ENCODE measurements at regions not wholly inside any gene's neighbourhood (a gene's known extent, or its start where the extent isn't known, plus 50 kb on each side); places are given as distances from the start of the nearest gene placed in this dataset.

DNA sequence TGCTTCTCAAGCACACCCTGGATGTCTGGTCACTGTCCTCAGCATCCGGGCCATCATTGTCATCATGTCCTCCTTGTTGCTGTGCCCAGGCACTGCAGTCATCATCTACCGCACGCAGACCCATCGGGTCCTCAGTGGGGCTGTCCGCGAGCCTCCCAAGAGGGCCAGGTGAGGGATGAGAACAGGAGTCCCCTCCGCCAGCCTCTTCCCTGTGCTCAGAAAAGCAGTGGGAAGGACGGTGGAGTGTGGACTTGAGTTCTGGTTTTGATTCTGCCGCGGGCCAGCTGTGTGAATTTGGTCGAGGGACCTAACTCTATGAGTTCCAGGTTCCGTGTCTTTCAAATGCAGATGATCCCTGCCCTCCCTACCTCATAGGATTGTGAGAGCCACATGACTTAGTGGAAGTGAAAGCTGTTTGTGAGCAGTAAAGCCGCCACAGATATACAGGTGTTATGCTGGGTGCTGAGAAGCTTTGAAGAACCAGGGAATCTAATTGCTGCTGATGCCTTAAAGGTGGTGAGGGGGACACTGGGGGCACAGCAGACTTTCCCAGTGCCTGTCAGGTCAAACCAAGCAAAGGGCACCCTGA lies 122.9 kb upstream of the RAP1B start:
- 95% methylated on average over 12 of the region's 13 CpGs for WGBS (ENCODE audit: insufficient coverage)
- H3K27me3 ChIP-seq (replicated peaks in 2 of 5; ENCODE audit: control insufficient read depth in 4 of 5, insufficient read depth in 5 of 5, low read length in 4 of 5): no peaks in the 10 kb centered on the region
- no peaks in the 10 kb centered on the region for H3K36me3 ChIP-seq (ENCODE audit: control insufficient read depth in 4 of 4, insufficient read depth in 4 of 4, low read length in 3 of 4)
- POLR2A ChIA-PET: interaction anchor here (1.2 kb wide), 1 partner anchor 10 kb away, joined by 3 read pairs; no protein-coding TSS in a partner anchor
- H3K4me1 ChIP-seq (ENCODE audit: control extremely low read depth in 1 of 4, control insufficient read depth in 4 of 4, insufficient read depth in 4 of 4, low read length in 3 of 4): peaks cover 2 to 18% (median 6%) of the 10 kb centered on the region in 4 experiments
- CTCF ChIA-PET: no interaction called here
- DNase-seq: no peak
- no peaks in the 10 kb centered on the region for H3K9me3 ChIP-seq (ENCODE audit: control extremely low read depth in 1 of 5, control insufficient read depth in 4 of 5, insufficient read depth in 2 of 5, low read depth in 1 of 5, low read length in 4 of 5)
- no peak overlapping the region for H3K27ac ChIP-seq (ENCODE audit: insufficient read depth in 1 of 2, low read depth in 1 of 2, low read length in 2 of 2, poor library complexity in 1 of 2, severe bottlenecking in 2 of 2)
- peak overlapping the region in 1 of 7 experiments; percentile 28 for H3K4me3 ChIP-seq (ENCODE audit: control insufficient read depth in 1 of 7, extremely low read depth in 1 of 7, insufficient read depth in 4 of 7, low read depth in 2 of 7, low read length in 6 of 7)

DNA sequence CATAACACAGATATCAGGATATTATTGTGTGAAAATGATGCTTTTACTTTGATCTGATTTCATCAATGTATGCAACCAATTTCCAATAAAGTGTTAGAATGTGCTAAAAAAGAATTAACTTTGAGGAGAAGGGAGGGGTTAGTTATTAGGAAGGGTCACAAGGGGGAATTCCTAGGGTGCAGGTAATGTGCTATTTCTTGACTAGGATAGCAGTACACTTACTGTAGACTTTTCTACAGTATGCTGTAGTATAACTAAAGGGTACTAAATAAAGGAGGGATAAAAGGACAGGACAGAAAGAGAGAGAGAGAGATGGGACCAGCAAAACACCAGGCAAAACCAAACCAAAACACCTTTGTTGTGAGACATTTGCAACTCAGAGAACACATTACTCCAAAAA lies 121.4 kb upstream of the RAP1B start:
- Histone ChIP-seq H3K27me3 (replicated peaks in 2 of 5; ENCODE audit: control insufficient read depth in 4 of 5, insufficient read depth in 5 of 5, low read length in 4 of 5) (no peaks in the 10 kb centered on the region), H3K4me3 (ENCODE audit: control insufficient read depth in 1 of 7, extremely low read depth in 1 of 7, insufficient read depth in 4 of 7, low read depth in 2 of 7, low read length in 6 of 7) (no peak overlapping the region), H3K4me1 (ENCODE audit: control extremely low read depth in 1 of 4, control insufficient read depth in 4 of 4, insufficient read depth in 4 of 4, low read length in 3 of 4) (peaks cover 0 to 5% (median under 1%) of the 10 kb centered on the region in 4 experiments), H3K27ac (ENCODE audit: insufficient read depth in 1 of 2, low read depth in 1 of 2, low read length in 2 of 2, poor library complexity in 1 of 2, severe bottlenecking in 2 of 2) (no peak overlapping the region), H3K36me3 (ENCODE audit: control insufficient read depth in 4 of 4, insufficient read depth in 4 of 4, low read length in 3 of 4) (no peaks in the 10 kb centered on the region), H3K9me3 (ENCODE audit: control extremely low read depth in 1 of 5, control insufficient read depth in 4 of 5, insufficient read depth in 2 of 5, low read depth in 1 of 5, low read length in 4 of 5) (no peaks in the 10 kb centered on the region)
- ChIA-PET CTCF (interaction anchor here (1.0 to 1.8 kb wide), 2 partner anchors 21 to 40 kb away, joined by 3 to 4 read pairs; no protein-coding TSS in a partner anchor), POLR2A (interaction anchor here (1.0 kb wide), 1 partner anchor 8 kb away, joined by 3 read pairs; no protein-coding TSS in a partner anchor)
- DNase-seq: no peak

DNA sequence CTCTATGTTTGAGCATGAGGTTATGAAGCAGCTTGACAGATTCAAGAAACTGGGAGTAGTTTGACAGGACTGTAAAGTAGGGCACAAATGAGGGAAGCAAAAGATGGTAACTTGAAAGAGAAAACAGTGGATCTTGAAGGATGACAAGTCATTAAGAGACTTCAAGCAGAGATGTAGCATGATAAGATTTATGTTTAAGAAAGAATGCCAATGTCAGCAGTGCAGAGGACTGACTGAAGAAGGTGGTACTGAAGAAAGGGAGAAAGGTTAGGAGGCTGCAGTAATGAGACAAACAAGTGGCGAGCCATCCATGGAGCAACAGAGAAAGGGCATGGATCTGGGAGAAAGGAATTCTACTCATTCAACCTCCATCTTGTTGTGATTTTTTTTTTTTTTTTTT lies 120.2 kb upstream of the RAP1B start:
- POLR2A ChIA-PET: no interaction called here
- H3K27ac ChIP-seq (ENCODE audit: insufficient read depth in 1 of 2, low read depth in 1 of 2, low read length in 2 of 2, poor library complexity in 1 of 2, severe bottlenecking in 2 of 2): no peak overlapping the region
- no CpG with 5 or more reads among the region's 1 CpG for WGBS (ENCODE audit: insufficient coverage)

DNA sequence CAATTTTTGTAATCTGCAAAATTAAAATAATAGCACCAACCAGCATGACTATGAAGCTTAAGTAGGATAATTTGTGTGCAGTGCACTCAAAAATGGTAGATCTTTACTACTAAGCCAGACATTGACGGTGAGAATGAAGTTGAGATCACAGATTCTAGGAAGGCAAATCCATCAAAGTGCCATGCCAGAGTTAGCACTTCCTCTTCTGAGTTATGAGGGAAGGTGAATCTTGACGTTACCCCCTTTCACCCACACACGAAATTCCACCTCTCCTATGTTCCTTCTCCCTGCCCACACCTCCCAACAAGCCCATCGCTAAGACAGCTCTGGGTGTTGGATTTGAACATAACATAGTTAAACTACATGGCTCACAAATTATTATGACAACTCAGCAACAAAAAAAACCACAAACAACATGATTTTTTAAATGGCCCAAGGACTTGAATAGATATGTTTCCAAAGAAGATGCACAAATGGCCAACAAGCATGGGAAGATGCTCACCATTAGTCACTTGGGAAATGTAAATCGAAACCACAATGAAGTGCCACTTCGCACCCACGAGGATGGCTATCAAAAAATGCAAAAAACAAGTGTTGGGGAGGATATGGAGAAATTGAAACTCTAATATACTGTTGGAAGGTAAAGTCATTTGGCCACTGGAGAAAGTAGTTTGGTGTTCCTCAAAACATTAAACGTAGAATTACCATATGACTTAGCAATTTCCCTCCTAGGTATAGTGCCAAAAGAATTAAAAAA lies 119.3 kb upstream of the RAP1B start:
- Histone ChIP-seq H3K36me3 (ENCODE audit: control insufficient read depth in 4 of 4, insufficient read depth in 4 of 4, low read length in 3 of 4) (no peaks in the 10 kb centered on the region), H3K9me3 (ENCODE audit: control extremely low read depth in 1 of 5, control insufficient read depth in 4 of 5, insufficient read depth in 2 of 5, low read depth in 1 of 5, low read length in 4 of 5) (no peaks in the 10 kb centered on the region), H3K27me3 (replicated peaks in 2 of 5; ENCODE audit: control insufficient read depth in 4 of 5, insufficient read depth in 5 of 5, low read length in 4 of 5) (no peaks in the 10 kb centered on the region), H3K4me3 (ENCODE audit: control insufficient read depth in 1 of 7, extremely low read depth in 1 of 7, insufficient read depth in 4 of 7, low read depth in 2 of 7, low read length in 6 of 7) (no peak overlapping the region), H3K4me1 (ENCODE audit: control extremely low read depth in 1 of 4, control insufficient read depth in 4 of 4, insufficient read depth in 4 of 4, low read length in 3 of 4) (peaks cover 0 to 7% (median 2%) of the 10 kb centered on the region in 4 experiments), H3K27ac (ENCODE audit: insufficient read depth in 1 of 2, low read depth in 1 of 2, low read length in 2 of 2, poor library complexity in 1 of 2, severe bottlenecking in 2 of 2) (no peak overlapping the region)
- ChIA-PET POLR2A (no interaction called here), CTCF (interaction anchor here (1.3 kb wide), 1 partner anchor 9 kb away, joined by 3 read pairs; no protein-coding TSS in a partner anchor)
- no peak for DNase-seq
- 86% methylated on average over 6 of the region's 8 CpGs for WGBS (ENCODE audit: insufficient coverage)

More for the DNA sequence above, 120.2 kb upstream of the RAP1B start:
- no peaks in the 10 kb centered on the region for H3K9me3 ChIP-seq (ENCODE audit: control extremely low read depth in 1 of 5, control insufficient read depth in 4 of 5, insufficient read depth in 2 of 5, low read depth in 1 of 5, low read length in 4 of 5)
- CTCF ChIA-PET: interaction anchor here (1.0 to 1.8 kb wide), 3 partner anchors 10 to 42 kb away, joined by 3 to 4 read pairs (median 3); no protein-coding TSS in a partner anchor
- peaks cover 0 to 5% (median 2%) of the 10 kb centered on the region in 4 experiments for H3K4me1 ChIP-seq (ENCODE audit: control extremely low read depth in 1 of 4, control insufficient read depth in 4 of 4, insufficient read depth in 4 of 4, low read length in 3 of 4)
- no peak overlapping the region for H3K4me3 ChIP-seq (ENCODE audit: control insufficient read depth in 1 of 7, extremely low read depth in 1 of 7, insufficient read depth in 4 of 7, low read depth in 2 of 7, low read length in 6 of 7)
- H3K27me3 ChIP-seq (replicated peaks in 2 of 5; ENCODE audit: control insufficient read depth in 4 of 5, insufficient read depth in 5 of 5, low read length in 4 of 5): no peaks in the 10 kb centered on the region
- DNase-seq: no peak
- H3K36me3 ChIP-seq (ENCODE audit: control insufficient read depth in 4 of 4, insufficient read depth in 4 of 4, low read length in 3 of 4): no peaks in the 10 kb centered on the region

DNA sequence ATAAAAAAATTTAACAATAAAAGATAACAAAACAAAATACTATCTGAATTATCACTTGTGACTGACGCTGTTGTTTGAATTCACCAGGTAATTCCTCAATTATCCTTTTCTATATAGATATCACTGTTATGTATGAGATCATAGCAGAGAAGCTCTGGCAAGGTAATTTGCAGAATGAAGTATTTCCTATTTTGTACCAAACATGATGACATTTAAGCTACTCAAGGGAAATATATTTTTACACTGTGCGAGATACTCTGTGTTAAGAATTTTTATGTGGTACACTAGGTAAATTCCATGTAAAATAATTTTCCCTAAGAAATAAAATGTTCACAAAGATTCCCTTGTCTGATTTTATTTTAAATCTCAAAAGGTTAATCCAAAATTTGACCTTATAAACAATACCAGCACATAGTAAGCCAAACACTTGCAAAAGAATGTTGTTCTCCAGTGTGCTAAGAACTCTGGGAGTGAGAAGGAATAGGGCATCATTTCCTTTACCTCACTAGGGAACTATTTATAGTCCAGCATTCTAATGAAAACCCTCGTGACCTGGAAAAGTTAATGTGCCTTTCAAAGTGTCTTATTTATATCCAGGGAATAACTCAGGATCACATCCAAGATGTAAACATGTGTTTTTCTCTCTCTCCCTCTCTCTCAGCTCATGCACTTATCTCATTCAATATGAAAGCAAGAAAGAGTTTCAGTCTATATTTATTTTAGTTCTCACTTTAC lies 115.2 kb upstream of the RAP1B start:
- CTCF ChIA-PET: interaction anchor here (0.9 to 1.0 kb wide), 2 partner anchors 13 to 15 kb away, joined by 3 to 4 read pairs; no protein-coding TSS in a partner anchor
- Histone ChIP-seq H3K4me3 (ENCODE audit: control insufficient read depth in 1 of 7, extremely low read depth in 1 of 7, insufficient read depth in 4 of 7, low read depth in 2 of 7, low read length in 6 of 7) (no peak overlapping the region), H3K27me3 (replicated peaks in 2 of 5; ENCODE audit: control insufficient read depth in 4 of 5, insufficient read depth in 5 of 5, low read length in 4 of 5) (no peaks in the 10 kb centered on the region), H3K9me3 (ENCODE audit: control extremely low read depth in 1 of 5, control insufficient read depth in 4 of 5, insufficient read depth in 2 of 5, low read depth in 1 of 5, low read length in 4 of 5) (no peaks in the 10 kb centered on the region), H3K36me3 (ENCODE audit: control insufficient read depth in 4 of 4, insufficient read depth in 4 of 4, low read length in 3 of 4) (no peaks in the 10 kb centered on the region), H3K4me1 (ENCODE audit: control extremely low read depth in 1 of 4, control insufficient read depth in 4 of 4, insufficient read depth in 4 of 4, low read length in 3 of 4) (peaks cover 0 to 29% (median 13%) of the 10 kb centered on the region in 4 experiments), H3K27ac (ENCODE audit: insufficient read depth in 1 of 2, low read depth in 1 of 2, low read length in 2 of 2, poor library complexity in 1 of 2, severe bottlenecking in 2 of 2) (no peak overlapping the region)
- no peak for DNase-seq
- POLR2A ChIA-PET: no interaction called here
- WGBS (ENCODE audit: insufficient coverage): no CpG with 5 or more reads among the region's 3 CpGs

- ChIA-PET CTCF (interaction anchor here (0.7 to 1.5 kb wide), 5 partner anchors 13 to 138 kb away, joined by 3 to 4 read pairs (median 3); no protein-coding TSS in a partner anchor), POLR2A (interaction anchor here (0.8 to 1.0 kb wide), 3 partner anchors 8 to 148 kb away, joined by 3 read pairs; no protein-coding TSS in a partner anchor)
- WGBS (ENCODE audit: insufficient coverage): no CpG with 5 or more reads among the region's 4 CpGs
- Histone ChIP-seq H3K4me3 (ENCODE audit: control insufficient read depth in 1 of 7, extremely low read depth in 1 of 7, insufficient read depth in 4 of 7, low read depth in 2 of 7, low read length in 6 of 7) (peak overlapping the region in 1 of 7 experiments; percentile 2), H3K27me3 (replicated peaks in 2 of 5; ENCODE audit: control insufficient read depth in 4 of 5, insufficient read depth in 5 of 5, low read length in 4 of 5) (no peaks in the 10 kb centered on the region), H3K36me3 (ENCODE audit: control insufficient read depth in 4 of 4, insufficient read depth in 4 of 4, low read length in 3 of 4) (no peaks in the 10 kb centered on the region), H3K27ac (ENCODE audit: insufficient read depth in 1 of 2, low read depth in 1 of 2, low read length in 2 of 2, poor library complexity in 1 of 2, severe bottlenecking in 2 of 2) (no peak overlapping the region), H3K4me1 (ENCODE audit: control extremely low read depth in 1 of 4, control insufficient read depth in 4 of 4, insufficient read depth in 4 of 4, low read length in 3 of 4) (peaks cover 0 to 29% (median 10%) of the 10 kb centered on the region in 4 experiments), H3K9me3 (ENCODE audit: control extremely low read depth in 1 of 5, control insufficient read depth in 4 of 5, insufficient read depth in 2 of 5, low read depth in 1 of 5, low read length in 4 of 5) (no peaks in the 10 kb centered on the region)
- DNase-seq: no peak
These were observed 113.6 kb upstream of the RAP1B start for GRCh38 chr12:68497107-68497506.

All from common myeloid progenitor, CD34-positive (primary cell).